ENCODE measurements at regions not wholly inside any gene's neighbourhood (a gene's known extent, or its start where the extent isn't known, plus 50 kb on each side); places are given as distances from the start of the nearest gene placed in this dataset.
A peak's percentile ranks its signal among the peaks of the same experiment; 100 is the strongest.

- no peak overlapping the region for H3K4me3 ChIP-seq
- ATAC-seq (no peak), DNase-seq (no peak)
- TF ChIP-seq CTCF (IDR thresholded peaks at IDR 0.05): no peak
- no peak overlapping the region for H3K27ac ChIP-seq
- no peaks in the 10 kb centered on the region for H3K4me1 ChIP-seq
- no peaks in the 10 kb centered on the region for H3K27me3 ChIP-seq
- intact Hi-C loops (cut with DNase I): no loop called here
- no peaks in the 10 kb centered on the region for H3K36me3 ChIP-seq
- H3K9me3 ChIP-seq: peaks cover 0 to 13% of the 10 kb centered on the region in 2 donors
These were observed 169.5 kb downstream of the DIPK2A start for GRCh38 chr3:144141074-144141473.

DNA sequence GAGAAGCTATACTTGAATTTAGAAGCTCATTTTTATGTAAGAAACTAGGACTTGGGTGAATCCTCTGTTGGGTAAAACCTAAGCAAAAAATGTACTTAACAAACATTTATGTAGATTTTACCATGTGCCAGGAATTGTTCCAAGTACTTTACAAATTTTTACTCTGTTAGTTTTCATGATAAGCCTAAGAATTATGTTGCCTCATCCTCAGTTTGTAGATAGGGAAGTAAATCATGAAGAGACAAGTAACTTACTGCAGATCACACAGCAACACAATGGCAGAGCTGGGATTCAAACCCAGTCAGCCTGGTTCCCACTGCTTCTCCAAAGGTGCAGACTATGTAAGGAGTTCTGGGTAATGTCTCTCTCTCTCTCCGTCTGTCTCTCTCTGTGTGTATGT, 169.9 kb downstream of the DIPK2A start:
- intact Hi-C loops (cut with DNase I): no loop called here
- Histone ChIP-seq H3K27me3 (no peaks in the 10 kb centered on the region), H3K9me3 (peaks cover 0 to 13% of the 10 kb centered on the region in 2 donors), H3K4me3 (no peak overlapping the region), H3K36me3 (no peaks in the 10 kb centered on the region), H3K27ac (no peak overlapping the region), H3K4me1 (no peaks in the 10 kb centered on the region)
- ATAC-seq: no peak
- DNase-seq: no peak
- no peak for TF ChIP-seq CTCF (IDR thresholded peaks at IDR 0.05)

- no peaks in the 10 kb centered on the region for H3K4me1 ChIP-seq
- DNase-seq (peak in 2 of 4 donors; percentile 14), ATAC-seq (peak; percentile 25)
- H3K36me3 ChIP-seq: no peaks in the 10 kb centered on the region
- intact Hi-C loops (cut with DNase I): no loop called here
- H3K27ac ChIP-seq: no peak overlapping the region
- TF ChIP-seq CTCF (IDR thresholded peaks at IDR 0.05): no peak
- no peak overlapping the region for H3K4me3 ChIP-seq
- peaks cover 0 to 9% of the 10 kb centered on the region in 2 donors for H3K9me3 ChIP-seq
- H3K27me3 ChIP-seq: no peaks in the 10 kb centered on the region
These were observed 170.7 kb downstream of the DIPK2A start for GRCh38 chr3:144142151-144142840.

DNA sequence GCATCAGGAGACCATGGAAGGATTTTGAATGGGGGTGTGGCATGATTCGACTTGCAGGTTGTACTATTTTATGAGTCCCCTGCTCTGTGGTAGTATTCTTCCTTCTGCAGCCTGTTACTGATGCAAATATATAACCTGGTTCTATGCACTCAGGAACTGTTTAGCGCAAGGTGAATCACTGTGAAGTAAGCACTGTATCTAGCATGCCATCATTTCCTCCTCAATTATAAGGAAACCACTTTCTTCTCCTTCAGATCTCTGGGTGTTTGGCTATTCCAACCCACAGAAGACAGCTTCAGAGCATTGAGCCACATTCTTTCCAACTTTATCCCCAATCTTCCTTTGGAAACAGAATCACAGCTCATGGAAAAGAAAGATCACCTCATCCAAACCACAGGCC, 176.7 kb downstream of the DIPK2A start:
- H3K9me3 ChIP-seq: no peaks in the 10 kb centered on the region
- intact Hi-C loops (cut with DNase I): no loop called here
- ATAC-seq (no peak), DNase-seq (no peak)
- TF ChIP-seq CTCF (IDR thresholded peaks at IDR 0.05): no peak
- H3K4me1 ChIP-seq: no peaks in the 10 kb centered on the region
- no peak overlapping the region for H3K4me3 ChIP-seq
- H3K36me3 ChIP-seq: no peaks in the 10 kb centered on the region
- no peaks in the 10 kb centered on the region for H3K27me3 ChIP-seq
- no peak overlapping the region for H3K27ac ChIP-seq

- Histone ChIP-seq H3K27me3 (no peaks in the 10 kb centered on the region), H3K4me1 (no peaks in the 10 kb centered on the region), H3K36me3 (no peaks in the 10 kb centered on the region), H3K27ac (no peak overlapping the region), H3K4me3 (no peak overlapping the region), H3K9me3 (no peaks in the 10 kb centered on the region)
- no peak for ATAC-seq
- DNase-seq: no peak
- TF ChIP-seq CTCF (IDR thresholded peaks at IDR 0.05): no peak
- intact Hi-C loops (cut with DNase I): no loop called here
These were observed 180.4 kb downstream of the DIPK2A start for GRCh38 chr3:144151983-144152382.

All from left lung (tissue), 4 donors.